H54 (cell line): ENCODE measurements at regions not wholly inside any gene's neighbourhood (a gene's known extent, or its start where the extent isn't known, plus 50 kb on each side); places are given as distances from the start of the nearest gene placed in this dataset.

Experiments used
- DNase-seq: peaks from one replicate; pipeline ENCODE4 v3.0.0; 2011; ENCODE audit warnings: low spot score, mixed read lengths; ENCODE audit not compliant: insufficient read length
- FAIRE-seq: peaks from 3 replicates; lab custom pipeline; 2011; peaks lifted over from hg19 to GRCh38; lab: Jason Lieb, UNC
- POLR2A ChIP-seq: IDR thresholded peaks from 2 replicates; pipeline ENCODE4 v1.6.1; 2011; ENCODE audit warnings: low read depth, mild to moderate bottlenecking, low read length

- no peak for FAIRE-seq
- TF ChIP-seq POLR2A: no peak
- no peak for DNase-seq
Measured at GRCh38 chr18:78670778-78671391, 308.7 kb upstream of the SALL3 start.

GRCh38 chr18:78671551-78671950 is 308.1 kb upstream of the SALL3 start:
- no peak for TF ChIP-seq POLR2A
- DNase-seq: no peak
- FAIRE-seq: no peak

- FAIRE-seq: no peak
- TF ChIP-seq POLR2A: no peak
- no peak for DNase-seq
Measured at GRCh38 chr18:78672862-78673446, 306.7 kb upstream of the SALL3 start.

GRCh38 chr18:78673516-78674321 is 305.9 kb upstream of the SALL3 start:
- DNase-seq (no peak), FAIRE-seq (no peak)
- TF ChIP-seq POLR2A: no peak

- FAIRE-seq: no peak
- no peak for DNase-seq
- no peak for TF ChIP-seq POLR2A
Measured at GRCh38 chr18:78675231-78675630, 304.4 kb upstream of the SALL3 start.

GRCh38 chr18:78676622-78677482 is 302.8 kb upstream of the SALL3 start:
- FAIRE-seq (no peak), DNase-seq (no peak)
- TF ChIP-seq POLR2A: no peak

- FAIRE-seq: no peak
Measured at GRCh38 chr18:78677483-78678317, 301.9 kb upstream of the SALL3 start.

GRCh38 chr18:78678318-78678695 is 301.3 kb upstream of the SALL3 start:
- no peak for TF ChIP-seq POLR2A
- DNase-seq (no peak), FAIRE-seq (no peak)

More at GRCh38 chr18:78677483-78678317, 301.9 kb upstream of the SALL3 start:
- DNase-seq: no peak
- TF ChIP-seq POLR2A: no peak

GRCh38 chr18:78679031-78679430 is 300.6 kb upstream of the SALL3 start:
- DNase-seq (no peak), FAIRE-seq (no peak)
- no peak for TF ChIP-seq POLR2A

- DNase-seq (no peak), FAIRE-seq (no peak)
- TF ChIP-seq POLR2A: no peak
Measured at GRCh38 chr18:78679613-78680260, 299.9 kb upstream of the SALL3 start.

- no peak for FAIRE-seq
- no peak for TF ChIP-seq POLR2A
- no peak for DNase-seq
Measured at GRCh38 chr18:78681396-78681795, 298.2 kb upstream of the SALL3 start.

GRCh38 chr18:78681934-78682333 is 297.7 kb upstream of the SALL3 start:
- no peak for TF ChIP-seq POLR2A
- FAIRE-seq (no peak), DNase-seq (no peak)
